ENCODE measurements at regions not wholly inside any gene's neighbourhood (a gene's known extent, or its start where the extent isn't known, plus 50 kb on each side); places are given as distances from the start of the nearest gene placed in this dataset.
"Not testable (repeated sequence)": the region's sequence is repeated elsewhere in the genome, so short reads cannot be mapped to it uniquely, and the experiment has no call there.

- no peak for DNase-seq (ENCODE audit: low read depth in 2 of 2)
These were observed 953.3 kb downstream of the XPNPEP1 start for GRCh38 chr10:108970016-108970415.

- DNase-seq (ENCODE audit: low read depth in 2 of 2) = no peak
These were observed 956.9 kb downstream of the XPNPEP1 start for GRCh38 chr10:108966411-108966810.

- no peak for DNase-seq (ENCODE audit: low read depth in 2 of 2)
These were observed 957.3 kb downstream of the XPNPEP1 start for GRCh38 chr10:108966005-108966404.

- no peak for DNase-seq (ENCODE audit: low read depth in 2 of 2)
These were observed 961.1 kb downstream of the XPNPEP1 start for GRCh38 chr10:108962172-108962571.

- DNase-seq (ENCODE audit: low read depth in 2 of 2) = no peak
These were observed 965.6 kb downstream of the XPNPEP1 start for GRCh38 chr10:108957681-108958080.

DNA sequence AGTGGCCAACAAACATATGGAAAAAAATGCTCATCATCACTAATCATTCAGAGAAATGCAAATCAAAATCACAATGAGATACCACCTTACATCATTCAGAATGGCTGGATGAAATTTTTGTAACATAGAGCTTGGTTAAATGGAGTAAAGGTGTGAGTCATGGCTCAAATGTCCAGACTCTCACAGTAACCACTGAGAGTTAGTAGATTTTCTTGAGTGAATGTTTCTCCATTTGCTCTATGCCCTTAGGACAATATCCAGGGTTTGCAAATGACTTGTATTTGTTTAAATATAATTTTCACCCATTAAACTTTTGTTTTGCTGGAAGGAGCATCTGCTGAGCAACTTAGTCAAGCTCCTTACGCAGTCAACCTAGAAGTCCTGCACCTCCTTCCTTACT is 967.2 kb downstream of the XPNPEP1 start:
- no peak for DNase-seq (ENCODE audit: low read depth in 2 of 2)

DNA sequence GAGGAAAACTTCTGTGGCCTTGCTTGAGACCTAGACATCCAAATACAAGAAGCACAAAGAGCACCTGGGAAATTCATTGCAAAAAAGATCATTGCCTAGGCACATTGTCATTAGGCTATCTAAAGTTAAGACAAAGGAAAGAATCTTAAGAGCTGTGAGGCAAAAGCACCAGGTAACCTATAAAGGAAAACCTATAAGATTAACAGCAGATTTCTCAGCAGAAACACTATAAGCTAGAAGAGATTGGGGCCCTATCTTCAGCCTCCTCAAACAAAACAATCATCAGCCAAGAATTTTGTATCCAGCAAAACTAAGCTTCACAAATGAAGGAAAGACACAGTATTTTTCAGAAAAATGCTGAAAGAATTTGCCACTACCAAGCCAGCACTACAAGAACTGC is 1003.3 kb downstream of the XPNPEP1 start:
- not testable (repeated sequence) for DNase-seq (ENCODE audit: low read depth in 2 of 2)

DNA sequence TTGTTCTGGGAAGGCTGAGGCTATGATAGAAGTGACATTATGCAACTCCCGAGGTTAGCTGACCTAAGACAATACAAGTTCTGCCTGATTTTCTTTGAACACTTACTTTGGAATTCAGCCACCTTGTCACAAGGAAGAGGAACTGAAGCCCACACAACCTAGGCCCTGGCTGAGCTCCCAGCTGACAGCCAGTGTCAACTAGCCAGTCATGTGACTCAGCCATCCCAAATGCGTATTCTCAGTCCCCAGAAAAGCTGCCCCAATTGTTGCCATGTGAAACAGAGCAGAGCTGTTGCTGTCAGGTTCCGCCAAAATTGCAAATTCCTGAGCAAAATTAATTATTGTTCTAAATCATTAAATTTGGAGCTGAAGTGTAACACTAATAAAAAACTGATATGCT is 1010.0 kb downstream of the XPNPEP1 start:
- DNase-seq (ENCODE audit: low read depth in 2 of 2) = no peak

DNA sequence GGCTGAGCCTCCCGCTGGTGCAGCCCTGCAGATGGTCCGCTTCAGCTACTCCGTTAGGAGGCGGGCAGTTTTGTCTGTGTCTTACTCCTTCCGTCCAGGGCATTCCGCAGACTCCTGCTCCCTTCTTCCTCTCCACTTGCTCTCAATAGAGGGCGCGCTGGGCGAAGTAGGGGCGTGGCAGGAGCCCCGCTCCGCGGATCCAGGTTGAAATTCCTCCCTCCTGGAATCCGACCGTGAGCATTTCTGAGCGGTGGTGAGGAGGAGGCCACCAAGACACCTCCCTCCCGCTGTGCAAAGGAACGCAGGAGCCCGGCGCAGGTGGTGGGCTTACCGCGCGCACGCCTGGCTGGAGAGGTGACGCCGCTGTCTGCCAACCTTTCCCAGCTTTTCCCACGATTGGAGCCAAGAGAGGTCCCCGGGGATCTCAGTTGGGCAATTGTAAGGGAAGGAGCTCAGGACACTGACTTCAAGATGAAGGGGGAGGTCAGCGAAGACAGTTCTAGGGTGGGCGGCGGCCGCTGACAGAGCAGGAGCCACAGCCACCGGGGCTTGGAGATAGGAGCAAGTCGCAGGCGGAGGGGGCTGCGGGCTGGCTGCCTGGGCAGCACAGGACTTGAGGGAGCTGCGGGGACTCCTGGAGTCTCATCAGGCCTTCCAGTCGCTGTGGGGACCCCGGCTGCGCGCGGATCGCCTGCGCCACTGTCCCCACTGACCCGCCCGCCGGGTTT is 1011.3 kb downstream of the XPNPEP1 start:
- no peak for DNase-seq (ENCODE audit: low read depth in 2 of 2)

- DNase-seq (ENCODE audit: low read depth in 2 of 2) = no peak
These were observed 1015.2 kb downstream of the XPNPEP1 start for GRCh38 chr10:108908096-108908495.

DNA sequence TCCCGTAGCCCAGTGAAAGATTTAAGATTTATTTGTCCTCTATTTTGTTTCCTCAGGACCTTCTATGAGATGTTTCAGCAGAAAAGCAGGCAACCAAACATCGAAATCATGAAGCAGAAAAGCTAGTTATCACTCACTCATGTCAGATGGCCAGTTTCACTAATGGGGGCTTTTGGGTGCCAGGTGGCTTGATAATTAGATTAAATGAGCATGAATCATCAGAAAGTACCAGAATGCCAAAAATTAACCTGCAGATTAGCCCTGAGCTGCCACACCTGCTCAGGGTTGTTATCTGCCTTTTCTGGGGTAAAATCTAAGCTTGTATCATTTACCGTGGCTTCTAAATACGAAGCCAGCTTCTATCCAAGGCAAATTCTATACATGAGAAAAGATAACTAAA is 1017.5 kb downstream of the XPNPEP1 start:
- DNase-seq (ENCODE audit: low read depth in 2 of 2) = no peak

DNA sequence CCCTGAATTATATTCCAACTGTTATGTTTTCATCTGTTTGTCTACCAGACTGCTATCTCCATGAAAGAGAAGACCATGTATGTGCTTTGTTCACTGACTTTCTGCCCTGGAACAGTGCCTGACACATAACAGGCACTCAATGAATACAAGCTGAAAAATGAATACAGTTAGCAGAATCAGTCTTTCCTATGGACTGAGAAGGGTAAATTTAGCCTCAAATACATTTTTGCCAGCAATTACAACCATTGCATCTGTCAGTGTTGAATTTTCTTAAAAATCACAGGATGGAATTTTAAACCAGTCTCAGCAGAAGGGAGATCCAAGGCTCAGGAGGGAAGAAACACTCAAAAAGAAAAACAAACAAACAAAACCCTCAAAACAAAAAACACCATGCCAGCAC is 1018.1 kb downstream of the XPNPEP1 start:
- DNase-seq (ENCODE audit: low read depth in 2 of 2) = no peak

DNA sequence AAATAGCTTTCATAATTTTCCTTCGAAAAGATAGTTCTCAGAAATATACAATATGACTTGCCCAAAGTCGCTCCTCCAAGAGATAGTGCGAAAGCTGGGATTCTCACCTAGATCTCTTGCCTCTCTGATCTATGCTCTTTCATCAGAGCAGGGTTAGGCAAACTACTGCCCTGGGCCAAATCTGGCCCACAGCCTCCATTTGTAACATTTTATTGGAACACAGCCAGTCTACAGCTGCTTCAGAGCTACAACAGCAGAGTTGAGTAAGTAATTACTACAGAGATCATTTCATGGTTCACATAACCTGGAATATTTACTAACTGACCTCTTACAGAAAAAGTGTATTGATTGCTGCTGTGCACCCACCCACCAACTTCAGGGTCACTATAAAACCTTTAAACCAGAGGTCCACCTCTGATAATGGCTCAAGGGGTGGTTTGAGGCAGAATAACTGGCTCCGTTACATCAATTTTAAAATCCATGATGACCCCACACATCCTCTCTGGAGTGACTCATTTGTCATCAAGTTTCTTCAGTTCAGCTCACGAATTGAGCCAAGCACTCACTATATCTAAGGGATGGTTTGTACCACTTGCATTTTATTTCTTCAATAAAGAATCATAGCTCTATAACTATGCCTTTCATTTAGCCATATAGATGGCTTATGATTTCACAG is 1019.0 kb downstream of the XPNPEP1 start:
- DNase-seq (ENCODE audit: low read depth in 2 of 2) = no peak

GRCh38 chr10:108902619-108903285 is 1020.6 kb downstream of the XPNPEP1 start:
- DNase-seq (ENCODE audit: low read depth in 2 of 2) = no peak

- no peak for DNase-seq (ENCODE audit: low read depth in 2 of 2)
These were observed 1021.3 kb downstream of the XPNPEP1 start for GRCh38 chr10:108901781-108902618.

GRCh38 chr10:108899670-108900069 is 1023.6 kb downstream of the XPNPEP1 start:
- DNase-seq (ENCODE audit: low read depth in 2 of 2) = no peak

GRCh38 chr10:108894402-108895301 is 1028.7 kb downstream of the XPNPEP1 start:
- DNase-seq (ENCODE audit: low read depth in 2 of 2) = no peak

- no peak for DNase-seq (ENCODE audit: low read depth in 2 of 2)
These were observed 1046.2 kb downstream of the XPNPEP1 start for GRCh38 chr10:108877095-108877561.

- no peak for DNase-seq (ENCODE audit: low read depth in 2 of 2)
These were observed 1050.5 kb downstream of the XPNPEP1 start for GRCh38 chr10:108872854-108873253.

GRCh38 chr10:108868881-108869280 is 1054.4 kb downstream of the XPNPEP1 start:
- DNase-seq (ENCODE audit: low read depth in 2 of 2) = no peak
